ENCODE measurements at regions not wholly inside any gene's neighbourhood (a gene's known extent, or its start where the extent isn't known, plus 50 kb on each side); places are given as distances from the start of the nearest gene placed in this dataset.
A peak's percentile ranks its signal among the peaks of the same experiment; 100 is the strongest.

DNA sequence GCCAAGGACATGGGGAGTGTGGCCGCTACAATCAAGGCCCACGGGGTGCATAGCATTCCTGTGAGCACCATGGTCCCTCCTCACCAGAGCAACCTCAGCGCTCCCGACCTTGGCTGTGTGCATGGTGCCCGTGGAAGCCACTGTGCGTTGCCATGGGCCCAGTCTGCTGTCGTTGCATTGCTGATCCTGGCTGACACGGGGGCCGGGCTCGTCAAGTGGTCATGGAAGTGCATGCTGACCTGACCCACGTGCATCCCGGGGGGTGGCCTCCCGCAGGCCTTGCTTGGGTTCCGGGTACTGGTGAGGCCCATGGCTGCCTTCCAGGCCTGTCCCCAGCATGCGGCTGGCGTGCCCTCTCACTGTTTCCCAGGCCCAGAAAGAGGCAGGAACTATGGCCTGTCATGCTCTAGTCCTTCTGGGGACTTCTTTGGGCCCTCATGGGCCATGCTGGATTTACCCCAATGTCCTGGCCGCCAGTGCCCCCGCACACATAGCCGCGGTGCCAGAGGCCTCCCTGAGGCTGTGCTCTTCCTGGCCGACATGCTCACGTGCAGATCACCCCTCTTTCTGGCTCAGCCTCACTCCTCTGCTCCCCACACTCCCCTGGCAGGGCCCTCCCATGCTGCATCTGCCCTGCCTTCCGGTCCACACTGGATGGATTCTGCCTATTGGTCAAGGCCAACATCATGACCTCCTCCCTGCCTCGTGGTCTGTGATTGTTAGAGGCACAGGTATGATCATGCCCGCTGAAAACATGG is 1258.0 kb downstream of the BRD1 start:
- TF ChIP-seq, protein P1, sequence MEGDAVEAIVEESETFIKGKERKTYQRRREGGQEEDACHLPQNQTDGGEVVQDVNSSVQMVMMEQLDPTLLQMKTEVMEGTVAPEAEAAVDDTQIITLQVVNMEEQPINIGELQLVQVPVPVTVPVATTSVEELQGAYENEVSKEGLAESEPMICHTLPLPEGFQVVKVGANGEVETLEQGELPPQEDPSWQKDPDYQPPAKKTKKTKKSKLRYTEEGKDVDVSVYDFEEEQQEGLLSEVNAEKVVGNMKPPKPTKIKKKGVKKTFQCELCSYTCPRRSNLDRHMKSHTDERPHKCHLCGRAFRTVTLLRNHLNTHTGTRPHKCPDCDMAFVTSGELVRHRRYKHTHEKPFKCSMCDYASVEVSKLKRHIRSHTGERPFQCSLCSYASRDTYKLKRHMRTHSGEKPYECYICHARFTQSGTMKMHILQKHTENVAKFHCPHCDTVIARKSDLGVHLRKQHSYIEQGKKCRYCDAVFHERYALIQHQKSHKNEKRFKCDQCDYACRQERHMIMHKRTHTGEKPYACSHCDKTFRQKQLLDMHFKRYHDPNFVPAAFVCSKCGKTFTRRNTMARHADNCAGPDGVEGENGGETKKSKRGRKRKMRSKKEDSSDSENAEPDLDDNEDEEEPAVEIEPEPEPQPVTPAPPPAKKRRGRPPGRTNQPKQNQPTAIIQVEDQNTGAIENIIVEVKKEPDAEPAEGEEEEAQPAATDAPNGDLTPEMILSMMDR (IDR thresholded peaks at IDR 0.05): no peak
- no peak for TF ChIP-seq POLR2A (IDR thresholded peaks at IDR 0.05)
- Histone ChIP-seq H3K4me3 (no peak overlapping the region), H3K27me3 (peaks cover 0 to 43% (median 3%) of the 10 kb centered on the region in 4 donors), H3K36me3 (no peaks in the 10 kb centered on the region), H3K27ac (no peak overlapping the region), H3K9me3 (peaks cover 0 to 15% (median 3%) of the 10 kb centered on the region in 3 donors), H3K4me1 (no peaks in the 10 kb centered on the region)
- 88 to 93% methylated on average over 9 to 11 of the region's 25 CpGs for WGBS, 2 donors
- no peak for DNase-seq
- intact Hi-C loops (cut with DNase I): no loop called here

DNA sequence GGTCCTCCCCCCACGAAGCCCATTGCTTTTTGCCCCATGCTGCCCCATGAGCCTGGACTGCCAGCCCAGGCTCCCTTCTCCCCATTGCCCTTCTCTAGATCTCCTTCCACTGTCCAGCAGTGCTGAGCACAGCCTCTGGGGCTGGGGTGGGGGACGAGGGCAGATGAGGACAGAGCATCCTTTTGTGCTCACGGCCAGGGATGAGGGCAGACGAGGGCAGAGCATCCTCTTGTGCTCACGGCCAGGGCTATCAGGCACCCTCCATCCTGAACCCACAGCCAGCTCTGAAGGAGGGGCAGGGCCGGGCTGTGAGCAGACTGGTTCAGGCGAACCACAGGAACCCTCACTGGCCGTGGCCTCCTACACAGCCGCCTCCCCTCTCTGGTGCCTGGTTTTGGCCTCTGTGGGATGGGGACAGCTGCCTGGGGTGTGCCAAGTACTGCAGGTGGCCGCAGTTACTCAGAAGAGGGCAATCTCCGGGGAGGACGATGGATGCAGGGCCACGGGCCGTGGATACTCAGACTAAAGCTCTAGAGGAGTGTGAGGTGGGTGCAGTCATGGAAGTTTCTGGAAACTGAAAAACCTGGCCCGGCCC is 1258.8 kb downstream of the BRD1 start:
- intact Hi-C loops (cut with DNase I): no loop called here
- Histone ChIP-seq H3K4me1 (no peaks in the 10 kb centered on the region), H3K27me3 (peaks cover 0 to 37% (median 0%) of the 10 kb centered on the region in 4 donors), H3K27ac (no peak overlapping the region), H3K9me3 (peaks cover 0 to 15% (median 3%) of the 10 kb centered on the region in 3 donors), H3K4me3 (no peak overlapping the region), H3K36me3 (no peaks in the 10 kb centered on the region)
- no peak for DNase-seq
- TF ChIP-seq POLR2A (IDR thresholded peaks at IDR 0.05): no peak
- TF ChIP-seq, protein P1 (IDR thresholded peaks at IDR 0.05): no peak
- 81 to 82% methylated on average over 7 of the region's 15 CpGs for WGBS, 2 donors

DNA sequence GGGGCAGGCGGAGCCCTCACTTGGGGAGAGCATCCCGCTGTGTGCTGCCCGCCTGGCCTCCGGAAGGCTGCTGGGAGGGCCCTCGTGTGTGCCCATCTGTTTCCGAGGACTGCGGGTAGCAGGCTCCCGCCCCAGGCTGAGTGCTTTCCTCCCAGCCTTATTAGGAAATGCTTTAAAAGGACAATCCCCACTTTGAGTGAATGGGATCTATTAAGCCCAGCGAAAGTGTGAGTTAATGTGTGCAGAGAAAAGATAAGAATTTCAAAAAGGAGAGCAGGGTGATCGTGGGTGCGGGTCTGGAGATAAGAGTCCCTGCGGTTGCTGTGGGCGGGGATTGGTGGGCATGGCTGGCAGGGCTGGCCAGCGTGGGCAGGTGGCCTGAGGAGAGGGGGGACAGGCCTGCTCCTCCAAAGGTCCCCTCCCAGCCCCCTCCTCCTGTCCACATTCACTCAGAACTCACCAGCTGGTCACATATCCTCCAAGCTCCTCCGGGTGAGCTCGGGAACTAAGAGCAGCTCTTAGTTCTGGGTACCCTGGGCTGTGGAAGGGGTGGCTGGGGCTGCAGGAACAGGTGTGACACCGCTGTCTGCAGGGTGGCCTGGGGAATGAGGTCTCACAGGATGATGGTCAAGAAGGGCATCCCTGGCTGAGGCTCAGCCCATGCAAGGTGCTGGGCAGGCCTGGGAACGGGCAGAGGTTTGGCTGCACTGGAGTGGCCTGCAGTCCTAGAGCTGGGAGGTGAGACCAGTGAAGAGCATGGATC is 1260.3 kb downstream of the BRD1 start:
- WGBS, 2 donors: 37 to 48% methylated on average over 9 to 11 of the region's 18 CpGs
- H3K4me1 ChIP-seq: no peaks in the 10 kb centered on the region
- H3K27me3 ChIP-seq: peaks cover 0 to 26% (median 0%) of the 10 kb centered on the region in 4 donors
- no peak overlapping the region for H3K27ac ChIP-seq
- TF ChIP-seq, protein P1 (IDR thresholded peaks at IDR 0.05): no peak
- TF ChIP-seq POLR2A (IDR thresholded peaks at IDR 0.05): no peak
- intact Hi-C loops (cut with DNase I): no loop called here
- H3K9me3 ChIP-seq: peaks cover 0 to 15% (median 3%) of the 10 kb centered on the region in 3 donors
- no peak for DNase-seq
- peak overlapping the region in 1 of 4 donors; percentile 3 for H3K4me3 ChIP-seq
- no peaks in the 10 kb centered on the region for H3K36me3 ChIP-seq

DNA sequence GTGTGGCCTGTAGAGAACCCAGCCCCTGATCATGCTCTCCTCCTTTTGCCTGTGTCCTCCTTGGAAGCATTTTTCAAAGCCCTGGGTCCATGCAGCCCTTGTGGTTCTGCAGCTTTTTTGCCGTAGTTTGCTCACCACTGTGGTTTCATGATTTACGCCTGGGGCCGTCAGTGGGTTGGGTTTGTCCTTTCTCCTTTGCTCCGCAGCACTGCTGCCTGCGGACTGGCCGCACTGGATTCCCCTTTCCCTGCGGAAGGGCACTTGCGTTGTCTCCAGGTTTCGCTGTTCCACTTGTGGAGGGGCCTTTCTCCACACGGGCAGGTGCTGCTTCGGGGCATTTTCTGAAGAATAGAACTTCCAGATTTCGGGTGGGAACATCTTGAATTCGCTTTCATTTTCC is 1260.9 kb downstream of the BRD1 start:
- 46 to 67% methylated on average over 1 to 10 of the region's 13 CpGs for WGBS, 2 donors
- intact Hi-C loops (cut with DNase I): no loop called here
- peaks cover 0 to 26% (median 0%) of the 10 kb centered on the region in 4 donors for H3K27me3 ChIP-seq
- H3K36me3 ChIP-seq: no peaks in the 10 kb centered on the region
- no peak overlapping the region for H3K27ac ChIP-seq
- TF ChIP-seq POLR2A (IDR thresholded peaks at IDR 0.05): no peak
- TF ChIP-seq, protein P1 (IDR thresholded peaks at IDR 0.05): no peak
- H3K4me3 ChIP-seq: peak overlapping the region in 1 of 4 donors; percentile 3
- DNase-seq: no peak
- no peaks in the 10 kb centered on the region for H3K4me1 ChIP-seq
- H3K9me3 ChIP-seq: peaks cover 0 to 15% (median 3%) of the 10 kb centered on the region in 3 donors

Data from esophagus squamous epithelium (tissue), 5 donors.